SU-DHL-6 (cell line): ENCODE measurements at regions not wholly inside any gene's neighbourhood (a gene's known extent, or its start where the extent isn't known, plus 50 kb on each side); places are given as distances from the start of the nearest gene placed in this dataset.

Experiments used
- H2AFZ ChIP-seq: fragments of 200-600 bp; sonication (generic); 2 replicates; pipeline ENCODE4 v1.6.1; 2014; ENCODE audit warnings: low read depth, mild to moderate bottlenecking, moderate library complexity, mixed read lengths, antibody characterized with exemption, low read length; ENCODE audit not compliant: severe bottlenecking
- H3F3A ChIP-seq: fragments of 200-600 bp; shearing (Covaris generic); 2 replicates; pipeline ENCODE4 v1.6.0; 2016; ENCODE audit warnings: antibody characterized with exemption, mild to moderate bottlenecking; ENCODE audit not compliant: insufficient read depth
- H3K27ac ChIP-seq: fragments of 200-600 bp; sonication (generic); 2 replicates; pipeline ENCODE4 v1.5.1; 2016; ENCODE audit warnings: low read depth, mild to moderate bottlenecking, low read length, moderate library complexity, mixed read lengths
- H3K27me3 ChIP-seq: fragments of 200-600 bp; sonication (generic), shearing (Covaris generic); 2 replicates; pipeline ENCODE4 v1.6.0; 2014; ENCODE audit warnings: mild to moderate bottlenecking, low read length
- H3K36me3 ChIP-seq: fragments of 200-600 bp; sonication (generic); 2 replicates; pipeline ENCODE4 v1.6.1; 2014; ENCODE audit warnings: mild to moderate bottlenecking, low read length, mixed read lengths
- H3K4me2 ChIP-seq: fragments of 300-600, 200-600 bp; shearing (Covaris generic), sonication (generic); 2 replicates; pipeline ENCODE4 v1.6.0; 2014; ENCODE audit warnings: low read length, low read depth, mild to moderate bottlenecking; ENCODE audit not compliant: poor library complexity, severe bottlenecking
- H3K4me3 ChIP-seq: fragments of 200-600 bp; sonication (generic); 2 replicates; pipeline ENCODE4 v1.5.1; 2014; ENCODE audit warnings: antibody characterized with exemption, low read length, mild to moderate bottlenecking, mixed read lengths; ENCODE audit not compliant: insufficient read depth, poor library complexity, severe bottlenecking
- H3K79me2 ChIP-seq: fragments of 200-600 bp; sonication (generic); 2 replicates; pipeline ENCODE4 v1.6.1; 2014; ENCODE audit warnings: mild to moderate bottlenecking, low read length, moderate library complexity; ENCODE audit not compliant: insufficient read depth
- H3K9ac ChIP-seq: fragments of 200-600 bp; sonication (generic); 2 replicates; pipeline ENCODE4 v1.7.0; 2014; ENCODE audit warnings: mild to moderate bottlenecking, low read length
- H3K9me2 ChIP-seq: fragments of 200-600 bp; sonication (generic); replicated peaks from 2 replicates; pipeline ENCODE4 v1.6.1; 2014; ENCODE audit warnings: low read length; ENCODE audit not compliant: insufficient read depth
- H3K9me3 ChIP-seq: fragments of 200-600 bp; sonication (generic); 2 replicates; pipeline ENCODE4 v1.6.1; 2014; ENCODE audit warnings: low read length, mixed read lengths; ENCODE audit not compliant: insufficient read depth
- H4K20me1 ChIP-seq: fragments of 200-600 bp; sonication (generic); 2 replicates; pipeline ENCODE4 v1.6.1; 2014; ENCODE audit warnings: low read depth, mild to moderate bottlenecking, antibody characterized with exemption, low read length, moderate library complexity, mixed read lengths
- EZH2phosphoT487 ChIP-seq: fragments of 200-600 bp; sonication (generic), shearing (Covaris generic); conservative IDR thresholded peaks from 2 replicates; pipeline ENCODE4 v1.6.1; 2018; ENCODE audit warnings: mild to moderate bottlenecking, antibody characterized with exemption, low read length, moderate library complexity, mixed read lengths
- TF ChIP-seq, protein P1 (sequence below): fragments of 200-600 bp; sonication (generic); IDR thresholded peaks from one replicate; pipeline ENCODE4 v1.5.1; 2017; ENCODE audit warnings: antibody characterized with exemption, mild to moderate bottlenecking, low read length, moderate library complexity; ENCODE audit not compliant: insufficient read depth, poor library complexity, severe bottlenecking

DNA sequence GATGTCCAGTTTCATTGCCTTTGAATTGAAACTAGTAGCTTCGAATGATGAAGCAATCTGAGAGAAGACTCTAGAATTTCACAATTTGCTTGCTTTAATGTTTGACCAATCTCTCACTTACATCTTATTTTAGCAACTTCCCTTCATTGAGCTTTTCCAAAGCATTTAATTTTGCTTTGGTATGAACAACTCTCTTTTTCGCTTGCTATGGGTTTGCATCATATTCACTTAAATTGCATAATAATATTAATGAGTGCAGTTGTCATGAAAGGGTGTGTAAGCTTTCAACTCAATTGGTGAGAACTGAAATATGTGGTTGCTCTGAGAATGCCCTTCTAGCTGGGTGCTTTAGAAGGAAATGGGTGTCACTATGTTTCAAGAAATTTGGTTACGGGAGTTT, 309.2 kb downstream of the HLX start:
- H3K4me3 ChIP-seq, result no peak overlapping the region
- no peak overlapping the region for H3K27ac ChIP-seq
- H2AFZ ChIP-seq, result no peak overlapping the region
- TF ChIP-seq, protein P1, sequence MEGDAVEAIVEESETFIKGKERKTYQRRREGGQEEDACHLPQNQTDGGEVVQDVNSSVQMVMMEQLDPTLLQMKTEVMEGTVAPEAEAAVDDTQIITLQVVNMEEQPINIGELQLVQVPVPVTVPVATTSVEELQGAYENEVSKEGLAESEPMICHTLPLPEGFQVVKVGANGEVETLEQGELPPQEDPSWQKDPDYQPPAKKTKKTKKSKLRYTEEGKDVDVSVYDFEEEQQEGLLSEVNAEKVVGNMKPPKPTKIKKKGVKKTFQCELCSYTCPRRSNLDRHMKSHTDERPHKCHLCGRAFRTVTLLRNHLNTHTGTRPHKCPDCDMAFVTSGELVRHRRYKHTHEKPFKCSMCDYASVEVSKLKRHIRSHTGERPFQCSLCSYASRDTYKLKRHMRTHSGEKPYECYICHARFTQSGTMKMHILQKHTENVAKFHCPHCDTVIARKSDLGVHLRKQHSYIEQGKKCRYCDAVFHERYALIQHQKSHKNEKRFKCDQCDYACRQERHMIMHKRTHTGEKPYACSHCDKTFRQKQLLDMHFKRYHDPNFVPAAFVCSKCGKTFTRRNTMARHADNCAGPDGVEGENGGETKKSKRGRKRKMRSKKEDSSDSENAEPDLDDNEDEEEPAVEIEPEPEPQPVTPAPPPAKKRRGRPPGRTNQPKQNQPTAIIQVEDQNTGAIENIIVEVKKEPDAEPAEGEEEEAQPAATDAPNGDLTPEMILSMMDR, result no peak
- TF ChIP-seq EZH2phosphoT487, result no peak
- H3K9ac ChIP-seq, result no peak overlapping the region
- H3F3A ChIP-seq, result no peaks in the 10 kb centered on the region
- no peak overlapping the region for H3K4me2 ChIP-seq
- no peaks in the 10 kb centered on the region for H3K9me3 ChIP-seq
- no peaks in the 10 kb centered on the region for H3K36me3 ChIP-seq
- no peaks in the 10 kb centered on the region for H3K27me3 ChIP-seq
- H3K79me2 ChIP-seq, result no peaks in the 10 kb centered on the region
- H3K9me2 ChIP-seq, result no peaks in the 10 kb centered on the region
- H4K20me1 ChIP-seq, result no peaks in the 10 kb centered on the region

DNA sequence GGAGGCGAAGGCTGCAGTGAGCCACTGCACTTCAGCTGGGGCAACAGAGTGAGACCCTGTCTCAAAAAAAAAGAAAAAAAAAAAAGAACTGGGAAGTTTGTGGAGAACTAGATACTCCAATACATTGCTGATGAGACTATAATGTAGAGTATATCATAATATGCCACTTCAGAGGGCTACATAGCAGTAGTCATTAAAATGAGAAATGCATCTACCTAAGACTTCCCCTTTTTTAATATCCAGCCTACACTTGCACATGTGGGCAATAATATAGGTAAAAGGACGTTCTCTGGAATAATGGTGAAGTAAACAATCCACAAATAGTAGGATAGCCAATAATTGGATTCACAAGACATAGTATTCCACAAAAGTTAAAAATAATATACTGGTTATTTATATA, 311.0 kb downstream of the HLX start:
- Histone ChIP-seq H2AFZ (no peak overlapping the region), H3K36me3 (no peaks in the 10 kb centered on the region), H3K27ac (no peak overlapping the region), H3F3A (no peaks in the 10 kb centered on the region), H3K9me3 (no peaks in the 10 kb centered on the region), H4K20me1 (no peaks in the 10 kb centered on the region), H3K9ac (no peak overlapping the region), H3K79me2 (no peaks in the 10 kb centered on the region), H3K4me2 (no peak overlapping the region), H3K9me2 (no peaks in the 10 kb centered on the region), H3K4me3 (no peak overlapping the region), H3K27me3 (no peaks in the 10 kb centered on the region)
- TF ChIP-seq, protein P1, result no peak
- TF ChIP-seq EZH2phosphoT487, result no peak

DNA sequence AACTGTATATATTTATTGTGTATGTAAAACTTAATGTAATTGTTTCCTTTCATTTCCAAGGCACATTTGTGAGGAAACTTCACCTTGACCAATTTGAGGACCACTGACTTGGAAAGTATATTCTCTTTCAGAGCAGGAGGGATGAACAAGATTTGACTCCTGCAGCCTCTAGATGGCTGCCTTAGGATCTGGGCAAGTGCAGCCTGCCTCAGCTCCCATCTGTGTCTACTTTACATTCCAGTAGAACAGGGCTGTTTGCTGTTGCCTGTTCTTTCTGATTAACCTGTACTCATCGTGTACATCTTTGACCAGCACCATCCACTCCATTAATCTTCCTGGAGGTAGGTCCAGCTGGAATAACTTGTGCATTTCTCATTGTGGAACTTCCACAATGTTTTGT, 312.8 kb downstream of the HLX start:
- Histone ChIP-seq H2AFZ (no peak overlapping the region), H3F3A (no peaks in the 10 kb centered on the region)
- TF ChIP-seq EZH2phosphoT487, result no peak
- TF ChIP-seq, protein P1, result no peak

DNA sequence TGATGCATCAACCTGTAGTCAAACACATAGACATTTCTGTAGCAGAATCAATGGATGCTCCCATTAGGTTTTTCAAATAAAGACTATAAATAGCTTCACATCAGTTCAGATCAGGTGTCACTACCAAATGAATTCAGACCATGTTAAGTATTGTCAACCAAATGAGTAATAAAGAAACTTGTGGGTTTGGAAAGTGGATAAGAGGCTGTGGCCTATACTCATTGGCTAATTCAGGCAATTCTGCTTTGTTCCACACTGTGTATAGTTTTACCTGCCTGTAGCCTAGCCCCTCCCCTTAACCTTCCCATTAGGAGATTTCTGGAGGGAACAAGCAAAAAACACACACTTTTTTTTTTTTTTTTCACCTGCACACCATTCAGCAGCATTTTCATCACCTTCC, 321.2 kb downstream of the HLX start:
- no peak overlapping the region for H3K4me3 ChIP-seq
- TF ChIP-seq, protein P1, result no peak
- no peak for TF ChIP-seq EZH2phosphoT487
- H2AFZ ChIP-seq, result no peak overlapping the region
- H3K27ac ChIP-seq, result no peak overlapping the region
- H4K20me1 ChIP-seq, result no peaks in the 10 kb centered on the region
- H3K27me3 ChIP-seq, result no peaks in the 10 kb centered on the region
- H3K9me2 ChIP-seq, result no peaks in the 10 kb centered on the region
- no peaks in the 10 kb centered on the region for H3F3A ChIP-seq
- no peak overlapping the region for H3K9ac ChIP-seq
- H3K36me3 ChIP-seq, result no peaks in the 10 kb centered on the region
- no peaks in the 10 kb centered on the region for H3K9me3 ChIP-seq
- H3K79me2 ChIP-seq, result no peaks in the 10 kb centered on the region
- H3K4me2 ChIP-seq, result no peak overlapping the region

More for the DNA sequence above, 312.8 kb downstream of the HLX start:
- H3K9me3 ChIP-seq, result no peaks in the 10 kb centered on the region
- no peaks in the 10 kb centered on the region for H3K79me2 ChIP-seq
- no peak overlapping the region for H3K4me2 ChIP-seq
- H3K36me3 ChIP-seq, result no peaks in the 10 kb centered on the region
- no peak overlapping the region for H3K27ac ChIP-seq
- no peaks in the 10 kb centered on the region for H4K20me1 ChIP-seq
- H3K4me3 ChIP-seq, result no peak overlapping the region
- H3K9ac ChIP-seq, result no peak overlapping the region
- H3K9me2 ChIP-seq, result no peaks in the 10 kb centered on the region
- H3K27me3 ChIP-seq, result no peaks in the 10 kb centered on the region
